A549 (cell line): ENCODE measurements at regions not wholly inside any gene's neighbourhood (a gene's known extent, or its start where the extent isn't known, plus 50 kb on each side); places are given as distances from the start of the nearest gene placed in this dataset.

Experiments used
- ATAC-seq, 2 experiments: fragments of 200-7000 bp in 1 of 2; fragments of >200 bp in 1 of 2; cut with Nextera tagmentation in 1 of 2; cut with Tn5 transposase in 1 of 2; 3 replicates each; pipeline versions ENCODE4 v1.8.0 to v1.9.1; 2018 to 2020; ENCODE audit warnings: mild to moderate bottlenecking in 1 of 2, moderate library complexity in 1 of 2
- CTCF ChIA-PET: fragments of 300-600 bp; sonication (Branson Sonifier 250); formaldehyde crosslinking; extraction: SDS; loops from one replicate; lab custom pipeline; 2021; ENCODE audit warnings: antibody characterized with exemption, inconsistent platforms; lab: Yijun Ruan, JAX
- POLR2A ChIA-PET: fragments of 350-600 bp; formaldehyde crosslinking; extraction: SDS; loops from one replicate; lab custom pipeline; 2021; ENCODE audit warnings: antibody characterized with exemption, inconsistent platforms; lab: Yijun Ruan, JAX
- DNase-seq, 2 experiments: peaks; one replicate each; pipeline versions ENCODE4 v3.0.0 to v3.0.0-alpha.2; 2011 to 2016; ENCODE audit warnings: low read depth in 1 of 2, low spot score in 1 of 2
- FAIRE-seq: peaks from 2 replicates; lab custom pipeline; 2011; peaks lifted over from hg19 to GRCh38; lab: Jason Lieb, UNC
- H3K27ac ChIP-seq, 2 experiments: fragments of >200 bp; sonication (Bioruptor Twin); formaldehyde crosslinking; 3 replicates each; pipeline ENCODE4 v1.5.1; 2016 to 2017
- H3K4me1 ChIP-seq: fragments of >200 bp; sonication (Bioruptor Twin); formaldehyde crosslinking; 3 replicates; pipeline ENCODE4 v1.6.1; 2016
- H3K4me2 ChIP-seq: fragments of >200 bp; sonication (Bioruptor Twin); formaldehyde crosslinking; 3 replicates; pipeline ENCODE4 v1.6.1; 2016
- H3K4me3 ChIP-seq: fragments of >200 bp; sonication (Bioruptor Twin); formaldehyde crosslinking; 3 replicates; pipeline ENCODE4 v1.5.1; 2016
- H3K9me3 ChIP-seq: fragments of >200 bp; sonication (Bioruptor Twin); formaldehyde crosslinking; 3 replicates; pipeline ENCODE4 v1.6.1; 2016
- BHLHE40 ChIP-seq: IDR thresholded peaks from 2 replicates; pipeline ENCODE4 v1.6.1; 2012; ENCODE audit warnings: low read depth, low read length, inconsistent platforms
- CBX8 ChIP-seq: fragments of 200-600 bp; sonication (generic); IDR thresholded peaks from 2 replicates; pipeline ENCODE4 v1.6.1; 2016
- CHD2 ChIP-seq: fragments of 150-350 bp; IDR thresholded peaks from 2 replicates; pipeline ENCODE4 v1.6.1; 2014; ENCODE audit warnings: low read length; ENCODE audit not compliant: partially characterized antibody
- CHD4 ChIP-seq: fragments of 200-600 bp; sonication (generic); IDR thresholded peaks from 2 replicates; pipeline ENCODE4 v1.6.1; 2016; ENCODE audit warnings: antibody characterized with exemption, mild to moderate bottlenecking, borderline replicate concordance
- CTCF ChIP-seq: fragments of >200 bp; sonication (Bioruptor Twin); formaldehyde crosslinking; IDR thresholded peaks from 3 replicates; pipeline ENCODE4 v1.5.1; 2016
- E2F6 ChIP-seq: IDR thresholded peaks from 2 replicates; pipeline ENCODE4 v1.6.1; 2012; ENCODE audit warnings: low read depth, borderline replicate concordance
- FOSB ChIP-seq: fragments of 250-450 bp; sonication (Bioruptor Pico); IDR thresholded peaks from 2 replicates; pipeline ENCODE4 v1.5.0; 2020; ENCODE audit warnings: mild to moderate bottlenecking, moderate library complexity
- FOSL2 ChIP-seq, 2 experiments: fragments of 450-650 bp in 1 of 2; fragments of >200 bp in 1 of 2; sonication (Bioruptor Twin) in 1 of 2; formaldehyde crosslinking; IDR thresholded peaks; 2 replicates each; pipeline versions ENCODE4 v1.5.0 to v1.6.1; 2016 to 2020; ENCODE audit warnings: mild to moderate bottlenecking in 1 of 2, moderate library complexity in 1 of 2
- HMGXB4 ChIP-seq: fragments of 250-450 bp; sonication (Bioruptor Pico); IDR thresholded peaks from 2 replicates; pipeline ENCODE4 v1.5.0; 2021; ENCODE audit warnings: mild to moderate bottlenecking, moderate library complexity, borderline replicate concordance
- HOXB13 ChIP-seq: fragments of 250-450 bp; sonication (Bioruptor Pico); IDR thresholded peaks from 2 replicates; pipeline ENCODE4 v1.5.0; 2020; ENCODE audit warnings: low read depth, mild to moderate bottlenecking, moderate library complexity
- JUNB ChIP-seq: fragments of >200 bp; sonication (Bioruptor Twin); formaldehyde crosslinking; IDR thresholded peaks from 2 replicates; pipeline ENCODE4 v1.6.1; 2016
- KDM1A ChIP-seq: fragments of 200-600 bp; sonication (generic); IDR thresholded peaks from 2 replicates; pipeline ENCODE4 v1.6.1; 2016; ENCODE audit warnings: low read depth, mild to moderate bottlenecking
- KDM5A ChIP-seq: fragments of 200-600 bp; sonication (generic); IDR thresholded peaks from 2 replicates; pipeline ENCODE4 v1.6.1; 2016; ENCODE audit warnings: antibody characterized with exemption, mild to moderate bottlenecking
- MAFK ChIP-seq: fragments of 450-650 bp; IDR thresholded peaks from 2 replicates; pipeline ENCODE4 v1.6.1; 2014; ENCODE audit not compliant: partially characterized antibody
- MAZ ChIP-seq: fragments of 150-350 bp; IDR thresholded peaks from 2 replicates; pipeline ENCODE4 v1.6.1; 2014; ENCODE audit warnings: antibody characterized with exemption, low read depth, low read length, borderline replicate concordance
- NFE2L2 ChIP-seq: fragments of 150-350 bp; conservative IDR thresholded peaks from 2 replicates; pipeline ENCODE4 v1.6.1; 2014; ENCODE audit warnings: low read length
- PHF8 ChIP-seq: fragments of 200-600 bp; sonication (generic); IDR thresholded peaks from 2 replicates; pipeline ENCODE4 v1.6.1; 2016; ENCODE audit warnings: low read depth, mild to moderate bottlenecking, antibody characterized with exemption, moderate library complexity, borderline replicate concordance
- RARB ChIP-seq: fragments of 250-450 bp; sonication (Bioruptor Pico); IDR thresholded peaks from 2 replicates; pipeline ENCODE4 v1.8.0; 2021; ENCODE audit warnings: mild to moderate bottlenecking, moderate library complexity
- RCOR1 ChIP-seq: fragments of 150-350 bp; IDR thresholded peaks from 2 replicates; pipeline ENCODE4 v1.6.1; 2014; ENCODE audit warnings: antibody characterized with exemption, low read length, low read depth
- RFX5 ChIP-seq: fragments of 450-650 bp; IDR thresholded peaks from 2 replicates; pipeline ENCODE4 v1.7.1; 2014; ENCODE audit warnings: antibody characterized with exemption, mild to moderate bottlenecking, moderate library complexity
- RNF2 ChIP-seq: fragments of 200-600 bp; sonication (generic); IDR thresholded peaks from 2 replicates; pipeline ENCODE4 v1.6.1; 2016; ENCODE audit warnings: low read depth, mild to moderate bottlenecking, antibody characterized with exemption, moderate library complexity, borderline replicate concordance
- ZFP36 ChIP-seq: fragments of 450-650 bp; IDR thresholded peaks from 2 replicates; pipeline ENCODE4 v1.6.1; 2014; ENCODE audit warnings: borderline replicate concordance; ENCODE audit not compliant: partially characterized antibody
- ZNF302 ChIP-seq: fragments of 250-450 bp; sonication (Bioruptor Pico); IDR thresholded peaks from 2 replicates; pipeline ENCODE4 v1.9.0; 2021; ENCODE audit warnings: inconsistent platforms, mild to moderate bottlenecking, moderate library complexity
- WGBS: methylation state at CpG from one replicate; pipeline ENCODE4 v1.1.6; 2017; ENCODE audit errors: missing lambda C conversion rate; 5-methylcytosine and 5-hydroxymethylcytosine counted together

- H3K9me3 ChIP-seq, result no peaks in the 10 kb centered on the region
- no peak overlapping the region for H3K4me2 ChIP-seq
- WGBS, result 76% methylated on average over 2 of the region's 2 CpGs
- DNase-seq (no peak), FAIRE-seq (no peak), ATAC-seq (no peak)
- CTCF ChIA-PET, result no interaction called here
- POLR2A ChIA-PET, result no interaction called here
- H3K4me1 ChIP-seq, result no peaks in the 10 kb centered on the region
- H3K27ac ChIP-seq, result no peak overlapping the region
- no peak for TF ChIP-seq CBX8
- no peak overlapping the region for H3K4me3 ChIP-seq
Observed at GRCh38 chr10:36096576-36096975, 454.5 kb upstream of the FZD8 start.

GRCh38 chr10:36094096-36094495, 452.0 kb upstream of the FZD8 start:
- WGBS, result 64% methylated on average over 8 of the region's 8 CpGs
- ATAC-seq (no peak), FAIRE-seq (no peak), DNase-seq (no peak)
- Histone ChIP-seq H3K27ac (no peak overlapping the region), H3K4me3 (no peak overlapping the region), H3K9me3 (no peaks in the 10 kb centered on the region), H3K4me1 (no peaks in the 10 kb centered on the region), H3K4me2 (no peak overlapping the region)
- TF ChIP-seq CBX8, result no peak
- TF ChIP-seq CTCF, result no peak
- TF ChIP-seq JUNB, result no peak
- TF ChIP-seq KDM1A, result no peak
- TF ChIP-seq BHLHE40, result no peak
- no peak for TF ChIP-seq E2F6
- no peak for TF ChIP-seq CHD2
- TF ChIP-seq HMGXB4 (CRISPR knock-in tag), result no peak
- no peak for TF ChIP-seq RNF2
- TF ChIP-seq NFE2L2, result no peak
- no peak for TF ChIP-seq MAFK
- TF ChIP-seq PHF8, result no peak
- no peak for TF ChIP-seq CHD4
- TF ChIP-seq FOSL2 (IDR thresholded peaks at IDR 0.05), result no peak
- no peak for TF ChIP-seq FOSL2 (CRISPR knock-in tag; IDR thresholded peaks at IDR 0.05)
- TF ChIP-seq KDM5A, result no peak
- no peak for TF ChIP-seq RFX5
- no peak for TF ChIP-seq HOXB13
- no peak for TF ChIP-seq RCOR1
- no peak for TF ChIP-seq MAZ
- ChIA-PET CTCF (no interaction called here), POLR2A (no interaction called here)

GRCh38 chr10:36092116-36092515, 450.0 kb upstream of the FZD8 start:
- no peak for ATAC-seq
- Histone ChIP-seq H3K4me3 (no peak overlapping the region), H3K27ac (no peak overlapping the region), H3K4me2 (no peak overlapping the region), H3K9me3 (no peaks in the 10 kb centered on the region), H3K4me1 (no peaks in the 10 kb centered on the region)
- TF ChIP-seq NFE2L2, result no peak
- TF ChIP-seq ZFP36, result no peak
- TF ChIP-seq FOSB, result no peak
- no peak for TF ChIP-seq RARB (CRISPR knock-in tag)
- no peak for TF ChIP-seq RFX5
- TF ChIP-seq ZNF302 (CRISPR knock-in tag), result no peak
- WGBS, result 55% methylated on average over 7 of the region's 7 CpGs
- peak; percentile 23 for FAIRE-seq
- DNase-seq, result no peak
- CTCF ChIA-PET, result interaction anchor here (0.6 kb wide), 1 partner anchor 658 kb away, joined by 3 read pairs; no protein-coding TSS in a partner anchor
- POLR2A ChIA-PET, result no interaction called here
